GM19035 (cell line): ENCODE measurements at regions not wholly inside any gene's neighbourhood (a gene's known extent, or its start where the extent isn't known, plus 50 kb on each side); places are given as distances from the start of the nearest gene placed in this dataset.

Source experiments
- ATAC-seq: cut with Tn5 transposase; IDR thresholded peaks from one replicate; pipeline ENCODE4 v1.9.1; 2021; ENCODE audit not compliant: unreplicated experiment

DNA sequence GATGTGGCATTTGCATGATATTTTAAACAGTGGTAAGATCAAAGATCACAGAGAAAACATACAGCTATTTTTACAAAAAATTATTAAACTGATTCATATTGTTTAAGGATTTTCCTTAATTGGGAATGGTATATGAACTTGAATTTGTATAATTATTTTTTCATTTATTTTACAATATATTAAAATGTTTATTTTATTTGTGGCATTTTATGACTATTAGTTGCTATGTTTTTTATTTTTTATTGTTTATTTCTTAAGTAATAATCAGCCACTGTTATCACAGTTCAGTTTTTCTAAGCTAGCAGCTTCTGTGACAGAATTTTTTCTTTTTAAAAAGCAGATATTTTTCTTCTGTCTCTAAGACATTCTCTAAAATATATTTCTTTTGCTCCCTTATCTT is 387.0 kb upstream of the KHDRBS2 start:
- no peak for ATAC-seq

DNA sequence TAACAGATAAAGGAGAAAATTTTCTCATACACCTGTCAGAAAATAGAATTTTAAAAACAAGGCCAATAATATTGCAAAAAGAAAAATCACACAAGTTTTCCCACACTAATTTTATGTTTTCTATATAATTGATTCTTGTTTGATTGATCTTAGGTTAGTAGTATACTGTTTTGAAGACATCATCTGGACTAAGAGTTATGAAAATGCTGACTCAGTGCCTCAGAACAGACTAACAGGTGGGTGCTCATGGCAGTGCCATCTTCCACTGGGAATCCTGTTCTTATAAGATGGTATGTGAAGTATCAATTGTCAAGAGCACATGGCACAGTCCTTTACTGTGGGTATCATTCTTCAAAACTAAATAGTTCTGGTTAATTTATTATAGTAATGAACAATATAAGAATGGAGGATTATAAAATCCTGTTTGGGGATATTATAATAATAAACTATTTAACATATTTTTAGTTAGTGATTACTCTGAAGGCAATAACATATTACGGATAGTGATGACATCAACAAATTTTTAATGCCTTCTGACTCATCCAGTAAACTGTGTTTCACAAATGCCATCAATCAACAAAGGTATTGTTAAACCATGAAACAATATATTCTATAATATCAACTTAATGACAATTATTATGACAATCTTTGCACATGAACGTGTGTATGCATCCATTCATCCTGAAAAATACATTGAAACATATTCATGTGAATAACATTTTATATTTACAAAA is 384.6 kb upstream of the KHDRBS2 start:
- no peak for ATAC-seq

DNA sequence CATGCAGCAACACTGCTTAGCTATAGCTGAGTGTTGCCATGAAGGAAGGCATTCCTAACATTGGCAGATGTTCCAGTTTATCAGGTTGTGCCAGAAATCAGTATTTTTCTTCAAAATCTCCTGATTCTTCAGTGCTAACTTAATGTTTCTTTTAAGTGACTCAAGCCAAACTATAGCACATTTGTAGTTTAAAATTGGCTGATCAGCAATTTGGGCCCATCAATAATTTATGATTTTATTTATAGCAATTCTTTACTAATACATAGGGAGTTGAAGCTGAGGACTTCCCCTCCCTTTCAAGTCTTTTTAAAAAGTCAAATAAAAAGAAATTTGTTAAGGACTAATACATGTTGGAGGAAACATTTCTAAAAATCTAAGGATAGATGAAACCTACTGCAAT is 383.8 kb upstream of the KHDRBS2 start:
- no peak for ATAC-seq

DNA sequence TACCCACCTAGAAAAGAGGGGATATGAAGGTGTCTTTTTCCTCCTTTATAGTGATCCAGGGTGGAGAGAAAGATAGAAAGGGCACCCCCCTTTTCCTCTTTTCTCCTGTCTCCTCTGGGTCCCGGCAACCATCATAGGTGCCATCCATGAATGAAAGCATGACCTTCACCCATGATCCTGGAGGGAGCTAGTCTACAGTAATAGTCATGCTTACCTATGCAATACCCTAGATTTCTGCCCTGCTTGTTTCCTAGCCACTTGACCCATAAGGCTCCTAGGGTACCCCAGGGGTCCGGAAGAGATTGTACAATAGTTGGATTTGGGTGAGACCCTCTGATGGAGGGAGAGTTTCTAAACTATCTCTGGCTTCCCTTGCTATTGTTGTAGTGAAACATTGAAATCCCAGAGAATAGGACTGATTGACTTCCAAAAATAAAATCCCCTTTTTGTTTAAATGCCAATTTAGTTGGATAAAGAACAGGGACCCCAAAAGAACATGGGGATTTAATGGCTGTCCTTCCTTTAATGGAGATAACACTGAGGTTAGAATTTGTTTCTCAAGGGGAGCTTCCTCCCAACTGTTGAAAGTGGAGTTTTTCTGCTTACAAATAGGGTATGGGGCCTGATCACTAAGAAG is 366.8 kb upstream of the KHDRBS2 start:
- ATAC-seq: no peak

DNA sequence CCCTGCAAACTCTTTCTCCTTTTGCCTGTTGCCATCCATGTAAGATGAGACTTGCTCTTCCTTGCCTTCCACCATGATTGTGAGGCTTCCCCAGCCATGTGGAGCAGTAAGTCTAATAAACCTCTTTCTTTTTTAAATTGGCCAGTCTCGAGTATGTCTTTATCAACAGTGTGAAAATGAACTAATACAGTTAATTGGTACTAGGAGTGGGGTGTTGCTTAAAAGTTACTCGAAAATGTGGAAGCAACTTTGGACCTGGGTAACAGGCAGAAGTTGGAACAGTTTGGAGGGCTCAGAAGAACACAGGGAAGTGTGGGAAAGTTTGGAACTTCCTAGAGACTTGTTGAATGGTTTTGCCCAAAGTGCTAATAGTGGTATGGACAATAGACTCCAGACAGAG is 359.2 kb upstream of the KHDRBS2 start:
- ATAC-seq: no peak

DNA sequence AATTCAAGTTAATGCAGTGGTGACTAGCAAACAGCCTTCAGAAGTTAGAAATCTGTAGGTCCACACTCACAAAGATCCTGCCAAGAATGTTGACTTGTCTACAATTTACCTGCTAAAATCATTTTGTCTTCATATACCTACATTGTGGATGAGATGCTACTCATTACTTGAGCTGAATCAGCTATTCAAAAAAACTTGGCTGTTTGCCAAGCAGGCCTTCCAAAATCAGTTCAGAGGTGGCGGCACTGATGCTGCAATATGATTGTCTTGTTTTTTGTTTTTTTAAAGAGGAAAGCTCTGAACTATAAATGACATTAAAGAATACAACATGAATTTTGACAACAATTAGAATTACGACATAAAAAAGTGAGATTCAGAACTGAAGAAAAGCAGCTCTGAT is 354.7 kb upstream of the KHDRBS2 start:
- ATAC-seq: no peak

DNA sequence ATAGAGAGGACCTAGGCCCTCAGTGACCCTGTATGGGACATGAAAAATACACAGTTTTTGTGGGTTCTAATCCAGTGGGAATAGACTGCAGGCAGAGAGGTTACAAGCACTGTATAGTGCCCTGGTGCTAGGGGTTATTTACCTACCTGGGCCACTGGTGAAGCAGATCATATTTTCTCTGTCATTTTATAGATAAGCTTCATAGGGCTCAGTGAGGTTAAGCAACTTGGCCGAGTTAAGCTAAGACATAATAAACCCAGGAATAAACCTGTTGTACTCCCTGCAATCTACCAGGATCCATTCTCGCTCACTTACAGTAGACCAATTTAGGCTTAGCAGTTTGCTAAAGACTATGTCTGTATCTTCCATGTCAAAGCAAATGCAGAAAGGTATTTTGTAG is 340.6 kb upstream of the KHDRBS2 start:
- ATAC-seq: no peak

DNA sequence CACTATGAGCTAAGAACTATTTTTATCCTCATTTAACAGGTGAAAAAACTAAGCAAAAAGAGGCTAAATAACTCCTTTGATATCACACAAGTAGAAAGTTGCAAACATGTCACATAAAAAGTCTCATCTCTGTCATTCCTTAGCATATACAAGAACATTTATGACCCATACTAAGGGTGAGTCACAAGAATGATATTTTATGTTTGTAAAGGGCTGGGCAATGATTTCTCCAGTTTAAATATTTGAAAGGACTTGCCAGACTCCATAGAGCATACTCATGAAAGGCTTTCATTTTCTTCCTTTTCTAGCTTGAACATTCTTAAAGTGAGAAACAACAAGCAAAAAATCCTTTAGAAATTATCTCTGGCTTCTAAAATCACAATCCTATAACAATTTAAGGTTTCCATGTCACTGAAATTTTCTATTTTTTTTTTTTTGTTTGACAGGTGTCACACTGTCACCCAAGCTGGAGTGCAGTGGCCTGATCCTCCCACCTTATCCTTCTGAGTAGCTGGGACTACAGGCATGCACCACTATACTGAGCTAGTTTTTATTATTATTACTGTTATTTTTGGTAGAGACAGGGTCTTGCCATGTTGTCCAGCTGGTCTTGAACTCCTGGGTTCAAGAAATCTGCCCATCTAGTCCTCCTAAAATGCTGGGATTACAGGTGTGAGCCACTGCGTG is 338.0 kb upstream of the KHDRBS2 start:
- ATAC-seq: no peak

DNA sequence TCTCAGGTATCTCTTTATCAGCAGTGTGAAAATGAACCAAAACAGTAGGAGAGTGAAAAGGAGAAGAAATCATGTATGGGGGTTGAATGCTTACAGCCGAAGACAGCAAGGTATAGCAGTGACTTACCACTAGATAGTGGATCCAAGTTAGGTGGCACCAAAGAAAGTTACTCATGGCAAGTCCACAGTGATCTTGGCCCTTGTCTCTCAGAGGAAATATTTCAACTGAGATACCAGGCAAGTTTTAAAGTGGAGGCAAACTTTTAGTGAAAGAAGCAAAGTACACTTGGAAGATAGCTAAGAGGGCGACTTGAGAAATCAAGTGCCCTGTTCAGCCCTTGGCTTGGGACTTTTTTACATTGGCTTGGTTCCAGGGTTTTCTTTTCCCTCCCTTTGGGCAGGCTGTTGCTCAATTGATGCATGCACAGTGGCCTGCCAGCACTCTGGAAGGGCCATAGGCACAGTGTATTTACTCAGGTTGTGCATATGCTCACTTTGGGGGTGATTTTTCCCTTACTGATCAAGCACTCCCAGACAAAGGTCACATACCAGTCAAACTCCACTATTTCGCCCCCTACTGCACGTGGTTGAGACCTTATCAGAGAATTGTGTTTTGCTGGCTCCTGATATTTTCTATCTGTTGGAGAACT is 329.5 kb upstream of the KHDRBS2 start:
- no peak for ATAC-seq

DNA sequence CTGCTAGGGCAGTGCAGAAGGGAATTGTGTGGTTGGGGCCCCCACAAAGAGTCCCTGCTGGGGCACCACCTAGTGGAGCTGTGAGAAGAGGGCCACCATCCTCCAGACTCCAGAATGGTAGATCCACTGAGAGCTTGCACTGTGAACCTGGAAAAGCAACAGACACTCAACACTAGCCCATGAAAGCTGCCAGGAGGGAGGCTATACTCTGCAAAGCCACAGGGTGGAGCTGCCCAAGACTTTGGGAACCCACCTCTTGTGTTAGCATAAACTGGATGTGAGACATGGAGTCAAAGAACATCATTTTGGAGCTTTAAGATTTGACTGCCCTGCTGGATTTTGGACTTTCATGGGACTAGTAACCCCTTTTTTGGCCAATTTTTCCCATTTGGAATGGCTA is 328.4 kb upstream of the KHDRBS2 start:
- no peak for ATAC-seq

DNA sequence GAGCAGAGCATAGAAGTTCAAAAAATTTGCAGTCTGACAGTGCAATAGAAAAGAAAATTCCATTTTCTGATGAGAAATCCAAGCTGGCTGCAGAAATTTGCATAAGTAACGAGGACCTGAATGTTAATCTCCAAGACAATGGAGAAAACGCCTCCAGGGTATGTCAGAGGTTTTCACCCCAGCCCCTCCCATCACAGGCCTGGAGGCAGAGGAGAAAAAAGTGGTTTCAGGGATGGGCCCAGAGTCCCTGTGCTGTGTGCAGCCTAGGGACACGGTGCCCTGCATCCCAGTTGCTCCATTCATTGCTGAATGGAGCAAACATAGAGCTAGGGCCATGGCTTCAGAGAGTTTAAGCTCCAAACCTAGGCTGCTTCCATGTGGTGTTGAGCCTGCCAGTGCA is 327.9 kb upstream of the KHDRBS2 start:
- no peak for ATAC-seq

DNA sequence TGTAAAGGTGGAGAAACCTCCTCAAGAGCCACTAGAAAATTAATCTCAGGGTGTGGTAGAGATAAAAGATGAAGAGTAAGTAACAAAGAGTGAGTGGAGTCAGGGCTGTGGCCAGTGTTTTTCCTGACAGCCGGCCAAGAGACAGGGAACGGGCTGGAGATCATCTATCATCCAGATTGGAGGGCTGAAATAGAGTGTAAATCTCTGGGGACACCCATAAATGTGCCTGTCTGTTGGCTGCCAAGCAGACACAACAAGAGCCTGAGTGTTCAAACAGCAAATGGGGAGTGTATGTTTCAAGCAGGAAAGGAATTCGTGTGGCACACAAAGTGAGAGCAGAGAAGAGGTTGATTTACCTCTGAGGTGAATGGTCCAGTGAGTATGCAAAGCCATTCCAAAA is 326.4 kb upstream of the KHDRBS2 start:
- ATAC-seq: no peak

DNA sequence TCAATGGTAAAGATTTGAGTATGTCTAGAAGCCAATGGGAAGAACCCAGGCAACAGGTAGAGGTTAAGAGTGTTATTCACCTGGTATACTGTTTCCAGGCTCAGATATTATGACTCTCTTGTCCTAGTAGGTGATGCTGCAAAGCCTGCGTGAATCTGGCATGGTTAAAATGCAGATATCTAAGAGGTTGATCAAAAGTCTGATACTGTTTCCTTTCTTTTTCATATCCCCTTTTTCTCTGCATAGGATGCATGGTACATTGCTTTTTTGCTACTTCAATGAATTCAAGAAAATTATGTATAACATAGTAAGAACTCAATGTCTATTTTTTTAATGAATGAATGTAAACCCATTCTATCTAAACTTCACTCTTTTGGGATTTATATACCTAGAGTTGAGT is 284.3 kb upstream of the KHDRBS2 start:
- no peak for ATAC-seq

DNA sequence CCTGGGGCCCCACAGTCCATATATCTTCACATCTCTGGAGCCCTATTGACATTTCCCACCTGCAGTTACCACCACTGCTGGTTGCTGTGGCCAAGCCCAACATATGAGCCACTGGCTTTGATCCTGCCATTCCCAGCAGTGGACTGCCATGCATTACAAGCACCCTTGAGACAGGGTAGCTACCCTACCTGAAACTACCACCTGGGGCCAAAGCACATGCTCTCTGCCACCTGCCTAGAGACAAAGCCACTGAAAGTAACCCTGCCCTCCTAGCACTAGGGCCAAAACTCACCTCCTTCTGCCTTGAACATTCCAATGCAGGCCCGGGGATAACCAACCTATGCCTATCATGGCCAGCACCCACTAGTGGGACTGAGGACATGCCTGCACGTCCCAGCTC is 255.5 kb upstream of the KHDRBS2 start:
- no peak for ATAC-seq

DNA sequence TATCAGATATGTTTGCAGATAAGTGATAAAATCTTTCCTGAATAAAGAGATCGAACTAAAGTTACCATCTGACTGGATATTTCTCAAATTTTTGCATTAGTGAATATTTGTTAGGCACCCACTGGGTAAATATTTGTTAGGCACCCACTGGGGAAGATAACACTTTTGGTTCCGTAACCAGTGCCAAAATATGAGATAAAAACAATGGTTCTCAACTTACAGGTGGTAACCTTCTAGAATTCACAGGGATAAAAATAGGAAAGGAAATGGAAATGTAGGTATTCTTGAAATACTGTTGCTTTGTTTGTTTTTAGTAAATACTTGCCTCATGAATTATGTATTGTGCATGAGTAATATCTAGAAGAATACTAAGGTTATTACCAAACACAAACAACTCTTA is 245.0 kb upstream of the KHDRBS2 start:
- ATAC-seq: no peak

DNA sequence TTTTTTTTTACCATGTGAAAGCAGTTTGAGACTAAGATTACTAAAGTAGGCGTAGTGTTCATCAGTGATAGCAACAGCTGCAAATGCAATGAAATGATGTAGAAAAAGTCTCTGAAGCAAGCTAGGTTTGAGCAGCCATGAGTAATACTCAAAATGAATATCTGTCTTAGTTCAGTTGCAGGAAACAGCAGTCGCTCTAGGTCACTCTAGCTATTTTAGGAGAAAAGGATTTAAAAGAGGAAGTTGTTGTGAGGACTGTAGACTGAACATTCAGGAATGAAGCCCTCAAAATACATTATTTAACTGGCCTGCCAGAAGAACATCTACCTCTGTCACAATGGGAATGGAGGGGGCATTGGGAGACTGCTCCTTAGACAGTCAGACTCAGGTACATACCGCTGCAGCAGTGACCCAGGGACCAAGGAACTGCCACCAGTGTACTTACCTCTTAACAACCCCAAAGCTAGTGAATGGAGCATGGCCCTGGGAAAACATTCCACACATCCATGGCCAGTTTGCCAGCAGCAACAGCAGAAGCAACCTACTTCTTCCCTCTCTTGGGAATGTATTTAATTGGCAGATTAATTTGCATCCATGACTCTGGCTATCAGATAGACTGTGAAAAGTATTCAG is 243.0 kb upstream of the KHDRBS2 start:
- ATAC-seq: no peak

DNA sequence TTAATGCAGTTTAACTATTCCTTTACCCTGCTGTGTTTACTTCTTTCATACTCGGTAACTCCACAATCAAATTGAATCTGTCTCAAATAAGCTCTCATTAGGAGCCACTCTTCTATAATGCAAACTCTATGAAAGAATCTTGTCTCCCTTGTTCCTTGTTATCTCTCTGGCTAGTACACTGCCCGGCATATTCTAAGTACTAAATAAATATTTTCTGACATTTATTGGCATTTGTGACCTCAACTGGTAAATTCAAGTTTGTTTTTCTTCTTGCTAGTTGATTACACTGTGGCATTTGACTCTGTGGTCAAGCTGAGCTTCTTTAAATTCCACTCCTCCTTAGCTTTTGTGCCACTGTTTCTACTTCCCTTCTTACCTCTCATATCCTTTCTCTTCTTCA is 237.6 kb upstream of the KHDRBS2 start:
- no peak for ATAC-seq

DNA sequence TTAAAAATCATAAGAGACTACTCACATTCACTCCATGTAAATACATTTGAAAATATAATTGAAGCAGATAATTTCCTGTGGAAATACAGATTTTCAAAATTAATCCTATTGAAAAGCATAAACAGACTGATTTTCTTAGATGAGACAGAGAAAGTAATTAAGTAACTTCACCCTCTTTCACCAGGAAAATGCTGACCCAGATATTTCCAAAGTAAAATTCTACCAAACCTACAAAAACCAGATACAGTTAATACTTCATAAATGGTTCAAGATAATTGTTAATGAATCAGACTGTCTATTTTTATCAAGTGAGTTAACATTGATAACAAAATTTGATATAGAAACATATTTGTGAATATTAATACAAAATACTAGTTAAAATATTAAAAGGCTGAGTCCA is 233.5 kb upstream of the KHDRBS2 start:
- no peak for ATAC-seq

DNA sequence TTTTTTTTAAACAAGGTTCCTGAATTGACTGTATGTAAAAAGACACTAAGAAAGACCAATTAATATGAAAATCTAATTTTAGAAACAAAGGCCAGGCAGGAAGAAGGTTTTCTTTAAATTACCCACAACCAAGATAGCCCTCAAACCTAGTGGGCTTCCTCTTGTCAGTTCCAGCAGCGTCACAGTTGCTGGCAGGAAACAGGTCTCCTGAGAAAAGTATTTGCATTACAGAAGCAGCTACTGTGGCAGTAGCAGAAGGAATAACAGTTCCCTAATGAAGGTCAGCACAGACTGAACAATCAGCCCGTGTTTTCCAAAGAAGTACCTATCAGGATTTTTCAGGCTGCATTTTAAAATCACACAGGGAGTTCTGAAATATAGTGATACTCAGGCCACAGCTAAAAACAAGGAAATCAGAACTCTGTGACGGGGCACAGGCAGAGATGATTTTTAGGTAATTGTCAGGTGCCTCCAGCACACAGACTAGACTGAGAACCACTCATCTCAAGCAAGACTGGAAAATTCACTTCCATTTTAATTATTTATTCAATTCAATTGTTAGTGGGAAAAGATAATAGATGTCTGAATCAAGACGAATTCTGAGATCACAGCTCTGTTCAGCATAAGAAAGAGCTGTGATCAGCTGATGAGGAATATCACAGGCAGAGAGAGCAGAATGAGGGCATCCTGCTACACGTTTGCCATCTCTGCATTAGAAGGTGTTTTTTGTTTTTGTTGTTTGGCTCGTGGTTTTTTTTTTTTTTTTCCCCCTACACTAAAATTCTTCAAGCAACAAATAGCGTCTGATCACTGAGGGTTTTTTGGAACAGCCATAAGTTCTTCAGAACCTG is 230.5 kb upstream of the KHDRBS2 start:
- no peak for ATAC-seq

DNA sequence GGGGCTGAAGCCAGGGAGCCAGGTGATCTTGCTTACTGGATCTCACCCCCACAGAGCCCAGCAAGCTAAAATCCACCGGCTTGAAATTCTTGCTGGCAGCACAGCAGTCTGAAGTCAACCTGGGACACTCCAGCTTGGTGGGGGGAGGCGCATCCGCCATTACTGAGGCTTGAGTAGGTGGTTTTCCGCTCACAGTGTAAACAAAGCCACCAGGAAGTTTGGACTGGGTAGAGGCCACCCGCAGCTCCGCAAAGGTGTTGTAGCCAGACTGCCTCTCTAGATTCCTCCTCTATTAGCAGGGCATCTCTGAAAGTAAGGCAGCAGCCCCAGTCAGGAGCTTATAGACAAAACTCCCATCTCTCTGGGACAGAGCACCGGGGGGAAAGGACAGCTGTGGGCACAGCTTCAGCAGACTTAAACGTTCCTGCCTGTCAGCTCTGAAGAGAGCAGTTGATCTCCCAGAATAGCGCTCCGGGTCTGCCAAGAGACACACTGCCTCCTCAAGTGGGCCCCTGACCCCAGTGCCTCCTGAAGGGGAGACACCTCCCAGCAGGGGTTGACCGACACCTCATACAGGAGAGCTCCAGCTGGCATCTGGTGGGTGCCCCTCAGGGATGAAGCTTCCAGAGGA is 206.3 kb upstream of the KHDRBS2 start:
- no peak for ATAC-seq
